Heart left ventricle (tissue), 16 donors: ENCODE measurements at regions not wholly inside any gene's neighbourhood (a gene's known extent, or its start where the extent isn't known, plus 50 kb on each side); places are given as distances from the start of the nearest gene placed in this dataset.

Experiments used
- ATAC-seq, 4 donors: fragments of 200-7000 bp; cut with Tn5 transposase; one replicate each; pipeline ENCODE4 v1.9.1; 2020 to 2022; ENCODE audit warnings: moderate library complexity in 4 of 4, mild to moderate bottlenecking in 3 of 4, moderate number of reproducible peaks in 1 of 4
- DNase-seq, 5 donors: peaks; one replicate each; pipeline ENCODE4 v3.0.0-alpha.2; 2020
- H3K27ac ChIP-seq, 12 donors: fragments of 200-600 bp; sonication (generic) in 4 of 12; one replicate each; pipeline versions ENCODE4 v1.5.0 to v1.8.0; 2016 to 2022; ENCODE audit warnings: mild to moderate bottlenecking in 2 of 12
- H3K27me3 ChIP-seq, 9 donors: fragments of 200-600 bp; sonication (generic) in 2 of 9; one replicate each; pipeline versions ENCODE4 v1.5.1 to v1.8.0; 2016 to 2022; ENCODE audit warnings: mild to moderate bottlenecking in 3 of 9
- H3K36me3 ChIP-seq, 9 donors: fragments of 200-600 bp; sonication (generic) in 2 of 9; one replicate each; pipeline versions ENCODE4 v1.5.0 to v1.8.0; 2018 to 2022; ENCODE audit warnings: mild to moderate bottlenecking in 2 of 9
- H3K4me1 ChIP-seq, 12 donors: fragments of 200-600 bp; sonication (generic) in 4 of 12; one replicate each; pipeline versions ENCODE4 v1.5.0 to v1.8.0; 2016 to 2022; ENCODE audit warnings: mild to moderate bottlenecking in 3 of 12
- H3K4me3 ChIP-seq, 12 donors: fragments of 200-600 bp; sonication (generic) in 4 of 12; one replicate each; pipeline versions ENCODE4 v1.5.0 to v1.8.0; 2017 to 2022; ENCODE audit warnings: mild to moderate bottlenecking in 9 of 12, moderate library complexity in 4 of 12
- H3K9me3 ChIP-seq, 12 donors: fragments of 200-600 bp; sonication (generic) in 4 of 12; one replicate each; pipeline versions ENCODE4 v1.5.0 to v1.8.0; 2016 to 2022; ENCODE audit warnings: mild to moderate bottlenecking in 1 of 12
- CTCF ChIP-seq, 12 donors: fragments of 200-600 bp; sonication (generic) in 4 of 12; IDR thresholded peaks; one replicate each; pipeline versions ENCODE4 v1.5.0 to v1.8.0; 2018 to 2022; ENCODE audit warnings: antibody characterized with exemption in 12 of 12, mild to moderate bottlenecking in 5 of 12
- POLR2A ChIP-seq, 2 donors: fragments of 450-650 bp; IDR thresholded peaks; one replicate each; pipeline ENCODE4 v1.6.1; 2017; ENCODE audit warnings: antibody characterized with exemption in 2 of 2, mild to moderate bottlenecking in 2 of 2, moderate library complexity in 2 of 2
- WGBS, 4 donors: extraction: QIAGEN DNeasy Blood & Tissue Kit in 2 of 4; methylation state at CpG; one replicate each; pipeline versions ENCODE4 v1.1.5 to v1.1.7; 2013 to 2018; 5-methylcytosine and 5-hydroxymethylcytosine counted together
- intact Hi-C, 10 donors: fragments of 100-400 bp; cut with DNase I; formaldehyde crosslinking; loops; one replicate each; pipeline versions ENCODE4 v1.11.1 to v1.14.2; 2022
- donor health status: ischemic (EF 13 %, LVEDD 7.1; RV severe dilation, severe dysfunction).
- donor health status: healthy with polysubstance abuse.
- donor health status: DM: no; HTN: yes; CAD: no.
- donor health status: DM: no; HTN: no; CAD: no.
- donor health status: ischemic (EF 25% LVEDD 6.9; RV normal size, moderate dysfunction).
- donor health status: ischemic (EF 25% LVEDD 5.7; RV mildly dilated, moderate dysfunction).
- donor health status: healthy.
- donor health status: DM: yes; HTN: yes; CAD: no.
- donor health status: ischemic (EF 35%, LVEDD 5.7; RV mildly dilated, moderate dysfunction).
- donor health status: nonischemic (EF 11% LVEDD 7.7; RV severe dilation, severe dysfunction).
- donor health status: DM: yes; HTN: yes; CAD: no.
- donor health status: PGD.
- donor health status: ischemic (EF 29% LVEDD 5.4; RV normal size, mild dysfunction).
- donor health status: nonischemic (EF 23%, LVEDD 6.1; RV moderate dilation, normal function).

GRCh38 chr15:37536967-37537605, 397.4 kb upstream of the TMCO5A start:
- Histone ChIP-seq H3K27ac (no peak overlapping the region), H3K4me1 (no peaks in the 10 kb centered on the region), H3K9me3 (peaks cover 0 to 10% (median 0%) of the 10 kb centered on the region in 12 donors), H3K4me3 (no peak overlapping the region), H3K36me3 (no peaks in the 10 kb centered on the region), H3K27me3 (no peaks in the 10 kb centered on the region)
- 63 to 83% (median 71%) methylated on average over 2 of the region's 2 CpGs for WGBS, 4 donors
- ATAC-seq: no peak
- intact Hi-C loops: no loop called here
- no peak for DNase-seq
- TF ChIP-seq CTCF (IDR thresholded peaks at IDR 0.05): no peak
- TF ChIP-seq POLR2A (IDR thresholded peaks at IDR 0.05): no peak

GRCh38 chr15:37537802-37538201, 396.6 kb upstream of the TMCO5A start:
- DNase-seq (no peak), ATAC-seq (no peak)
- Histone ChIP-seq H3K27ac (no peak overlapping the region), H3K27me3 (no peaks in the 10 kb centered on the region), H3K36me3 (no peaks in the 10 kb centered on the region), H3K9me3 (peaks cover 0 to 10% (median 0%) of the 10 kb centered on the region in 12 donors), H3K4me3 (no peak overlapping the region), H3K4me1 (no peaks in the 10 kb centered on the region)
- intact Hi-C loops: no loop called here
- TF ChIP-seq POLR2A (IDR thresholded peaks at IDR 0.05) (no peak), CTCF (IDR thresholded peaks at IDR 0.05) (no peak)
- 48 to 69% (median 53%) methylated on average over 1 of the region's 1 CpG for WGBS, 4 donors

GRCh38 chr15:37548116-37548515, 386.3 kb upstream of the TMCO5A start:
- intact Hi-C loops: no loop called here
- H3K4me1 ChIP-seq: no peaks in the 10 kb centered on the region
- DNase-seq (no peak), ATAC-seq (no peak)
- no peaks in the 10 kb centered on the region for H3K9me3 ChIP-seq
- H3K4me3 ChIP-seq: no peak overlapping the region
- H3K36me3 ChIP-seq: no peaks in the 10 kb centered on the region
- H3K27ac ChIP-seq: no peak overlapping the region
- no peak for TF ChIP-seq CTCF (IDR thresholded peaks at IDR 0.05)
- TF ChIP-seq POLR2A (IDR thresholded peaks at IDR 0.05): no peak
- H3K27me3 ChIP-seq: no peaks in the 10 kb centered on the region
- WGBS, 4 donors: 82 to 97% (median 93%) methylated on average over 1 of the region's 1 CpG

- Histone ChIP-seq H3K27ac (no peak overlapping the region), H3K9me3 (peaks cover 0 to 7% (median 0%) of the 10 kb centered on the region in 12 donors), H3K36me3 (no peaks in the 10 kb centered on the region), H3K4me3 (no peak overlapping the region), H3K27me3 (no peaks in the 10 kb centered on the region), H3K4me1 (no peaks in the 10 kb centered on the region)
- DNase-seq (peak in 1 of 5 donors; percentile 40), ATAC-seq (no peak)
- WGBS, 4 donors: 85 to 93% (median 89%) methylated on average over 13 to 17 of the region's 17 CpGs
- no peak for TF ChIP-seq POLR2A (IDR thresholded peaks at IDR 0.05)
- no peak for TF ChIP-seq CTCF (IDR thresholded peaks at IDR 0.05)
- intact Hi-C loops: no loop called here
These were observed 383.9 kb upstream of the TMCO5A start for GRCh38 chr15:37550360-37551024.
